ENCODE measurements at regions not wholly inside any gene's neighbourhood (a gene's known extent, or its start where the extent isn't known, plus 50 kb on each side); places are given as distances from the start of the nearest gene placed in this dataset.
A peak's percentile ranks its signal among the peaks of the same experiment; 100 is the strongest.

DNA sequence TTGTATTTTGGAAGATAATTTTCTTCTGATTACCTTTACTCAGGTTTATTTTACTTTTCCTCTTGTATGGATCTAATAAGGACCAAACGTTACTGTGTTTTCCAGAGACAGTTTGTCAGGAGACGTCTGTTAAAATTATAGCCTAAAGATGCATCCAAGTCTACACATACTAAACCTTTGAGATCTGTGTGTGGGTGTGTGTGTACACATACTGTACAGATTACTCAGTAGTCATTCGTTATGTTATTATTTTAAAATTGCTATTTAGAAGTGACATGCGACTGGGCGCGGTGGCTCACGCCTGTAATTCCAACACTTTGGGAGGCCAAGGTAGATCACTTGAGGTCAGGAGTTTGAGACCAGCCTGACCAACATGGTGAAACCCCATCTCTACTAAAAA, 51.6 kb upstream of the CNTLN start:
- H3K27ac Mint-ChIP-seq (ENCODE audit: unreplicated experiment), result no peak overlapping the region
- H3K9me3 Mint-ChIP-seq (ENCODE audit: low read depth), result no peaks in the 10 kb centered on the region
- H3K27me3 Mint-ChIP-seq (ENCODE audit: low read depth), result no peaks in the 10 kb centered on the region
- DNase-seq (ENCODE audit: low spot score), result no peak
- TF ChIP-seq, protein P1, sequence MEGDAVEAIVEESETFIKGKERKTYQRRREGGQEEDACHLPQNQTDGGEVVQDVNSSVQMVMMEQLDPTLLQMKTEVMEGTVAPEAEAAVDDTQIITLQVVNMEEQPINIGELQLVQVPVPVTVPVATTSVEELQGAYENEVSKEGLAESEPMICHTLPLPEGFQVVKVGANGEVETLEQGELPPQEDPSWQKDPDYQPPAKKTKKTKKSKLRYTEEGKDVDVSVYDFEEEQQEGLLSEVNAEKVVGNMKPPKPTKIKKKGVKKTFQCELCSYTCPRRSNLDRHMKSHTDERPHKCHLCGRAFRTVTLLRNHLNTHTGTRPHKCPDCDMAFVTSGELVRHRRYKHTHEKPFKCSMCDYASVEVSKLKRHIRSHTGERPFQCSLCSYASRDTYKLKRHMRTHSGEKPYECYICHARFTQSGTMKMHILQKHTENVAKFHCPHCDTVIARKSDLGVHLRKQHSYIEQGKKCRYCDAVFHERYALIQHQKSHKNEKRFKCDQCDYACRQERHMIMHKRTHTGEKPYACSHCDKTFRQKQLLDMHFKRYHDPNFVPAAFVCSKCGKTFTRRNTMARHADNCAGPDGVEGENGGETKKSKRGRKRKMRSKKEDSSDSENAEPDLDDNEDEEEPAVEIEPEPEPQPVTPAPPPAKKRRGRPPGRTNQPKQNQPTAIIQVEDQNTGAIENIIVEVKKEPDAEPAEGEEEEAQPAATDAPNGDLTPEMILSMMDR (IDR thresholded peaks at IDR 0.05), result no peak
- no peak overlapping the region for H3K4me3 Mint-ChIP-seq (ENCODE audit: unreplicated experiment)
- H3K36me3 Mint-ChIP-seq (ENCODE audit: low read depth), result no peaks in the 10 kb centered on the region
- H3K4me1 Mint-ChIP-seq (ENCODE audit: low read depth), result peaks cover 6% of the 10 kb centered on the region

DNA sequence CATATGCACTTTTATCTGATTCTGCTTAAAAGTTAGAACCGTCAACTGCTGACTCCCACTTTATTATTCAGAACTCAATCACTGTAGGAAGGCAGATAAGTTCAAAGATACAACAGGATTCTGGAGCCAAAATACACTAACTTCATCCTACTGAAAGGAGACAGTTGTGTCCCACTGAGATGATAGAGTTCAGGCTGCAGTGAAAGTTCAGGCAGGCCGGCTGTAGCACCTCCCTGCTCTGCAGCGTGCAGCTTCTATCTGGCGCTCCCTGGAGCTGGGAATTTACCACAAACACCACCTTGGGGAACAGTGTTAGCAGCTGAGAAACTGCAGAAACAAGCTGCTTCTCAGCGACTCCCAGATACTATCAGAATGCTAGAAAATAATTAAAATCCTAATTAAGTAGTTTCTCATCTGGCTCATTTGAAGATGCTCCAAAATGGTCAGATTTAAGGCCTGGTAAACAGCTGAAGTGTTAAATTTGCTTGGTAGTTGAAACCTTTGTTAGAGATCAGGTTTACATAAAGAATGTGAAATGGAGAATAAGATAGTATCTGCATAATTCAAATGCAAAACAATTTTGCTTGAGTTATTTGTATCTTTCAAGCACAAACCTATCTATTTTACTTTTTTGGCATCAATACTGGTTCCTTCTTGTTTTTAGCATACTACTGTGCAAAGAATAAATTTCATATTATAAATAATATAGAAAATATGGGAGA, 52.3 kb upstream of the CNTLN start:
- Mint-ChIP-seq H3K27me3 (ENCODE audit: low read depth) (no peaks in the 10 kb centered on the region), H3K4me1 (ENCODE audit: low read depth) (peaks cover 6% of the 10 kb centered on the region), H3K27ac (ENCODE audit: unreplicated experiment) (no peak overlapping the region), H3K4me3 (ENCODE audit: unreplicated experiment) (no peak overlapping the region), H3K36me3 (ENCODE audit: low read depth) (no peaks in the 10 kb centered on the region), H3K9me3 (ENCODE audit: low read depth) (no peaks in the 10 kb centered on the region)
- DNase-seq (ENCODE audit: low spot score), result no peak
- TF ChIP-seq, protein P1 (IDR thresholded peaks at IDR 0.05), result peak; percentile 38

DNA sequence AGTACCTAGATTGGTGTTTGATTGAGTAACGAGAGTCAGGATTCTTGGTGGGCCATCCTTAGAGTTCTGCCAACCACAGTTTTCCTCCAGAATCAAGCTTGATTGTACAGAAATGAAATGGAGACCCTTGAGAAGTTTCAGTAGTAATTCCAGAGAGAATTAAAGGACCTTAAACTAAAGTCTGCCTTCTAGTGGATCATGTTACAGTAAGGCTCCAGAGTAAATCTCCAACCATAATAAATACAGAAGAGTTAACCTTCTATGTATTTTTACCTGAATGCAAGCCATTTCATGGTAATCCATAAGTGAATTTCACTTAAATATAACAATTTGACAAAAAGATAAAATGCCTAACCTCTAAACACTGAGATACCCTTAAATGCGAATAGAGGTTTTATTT, 53.0 kb upstream of the CNTLN start:
- H3K27ac Mint-ChIP-seq (ENCODE audit: unreplicated experiment), result no peak overlapping the region
- peaks cover 6% of the 10 kb centered on the region for H3K4me1 Mint-ChIP-seq (ENCODE audit: low read depth)
- TF ChIP-seq, protein P1 (IDR thresholded peaks at IDR 0.05), result no peak
- no peak for DNase-seq (ENCODE audit: low spot score)
- no peaks in the 10 kb centered on the region for H3K9me3 Mint-ChIP-seq (ENCODE audit: low read depth)
- no peaks in the 10 kb centered on the region for H3K27me3 Mint-ChIP-seq (ENCODE audit: low read depth)
- no peak overlapping the region for H3K4me3 Mint-ChIP-seq (ENCODE audit: unreplicated experiment)
- H3K36me3 Mint-ChIP-seq (ENCODE audit: low read depth), result no peaks in the 10 kb centered on the region

DNA sequence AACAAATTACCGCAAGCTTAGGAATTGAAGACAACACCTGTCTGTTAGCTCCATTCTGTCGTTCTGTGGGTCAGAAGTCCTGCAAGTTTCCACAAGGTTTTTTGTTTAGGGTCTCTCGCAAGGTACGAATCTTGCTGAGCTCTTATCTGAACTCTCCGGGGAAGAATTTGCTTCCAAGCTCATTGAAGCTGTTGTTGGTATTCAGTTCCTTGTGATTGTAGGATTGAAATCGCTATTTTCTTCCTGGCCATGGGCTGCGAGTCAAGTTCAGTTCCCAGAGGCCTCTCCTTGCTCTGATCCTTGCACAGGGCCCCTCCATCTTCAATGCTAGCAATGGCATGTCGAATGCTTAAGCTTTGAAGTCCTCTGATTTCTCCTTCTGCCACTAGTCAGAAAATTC, 53.5 kb upstream of the CNTLN start:
- TF ChIP-seq, protein P1 (IDR thresholded peaks at IDR 0.05), result no peak
- Mint-ChIP-seq H3K4me3 (ENCODE audit: unreplicated experiment) (no peak overlapping the region), H3K36me3 (ENCODE audit: low read depth) (no peaks in the 10 kb centered on the region), H3K9me3 (ENCODE audit: low read depth) (no peaks in the 10 kb centered on the region), H3K4me1 (ENCODE audit: low read depth) (peaks cover 6% of the 10 kb centered on the region), H3K27me3 (ENCODE audit: low read depth) (no peaks in the 10 kb centered on the region), H3K27ac (ENCODE audit: unreplicated experiment) (no peak overlapping the region)
- DNase-seq (ENCODE audit: low spot score), result no peak

DNA sequence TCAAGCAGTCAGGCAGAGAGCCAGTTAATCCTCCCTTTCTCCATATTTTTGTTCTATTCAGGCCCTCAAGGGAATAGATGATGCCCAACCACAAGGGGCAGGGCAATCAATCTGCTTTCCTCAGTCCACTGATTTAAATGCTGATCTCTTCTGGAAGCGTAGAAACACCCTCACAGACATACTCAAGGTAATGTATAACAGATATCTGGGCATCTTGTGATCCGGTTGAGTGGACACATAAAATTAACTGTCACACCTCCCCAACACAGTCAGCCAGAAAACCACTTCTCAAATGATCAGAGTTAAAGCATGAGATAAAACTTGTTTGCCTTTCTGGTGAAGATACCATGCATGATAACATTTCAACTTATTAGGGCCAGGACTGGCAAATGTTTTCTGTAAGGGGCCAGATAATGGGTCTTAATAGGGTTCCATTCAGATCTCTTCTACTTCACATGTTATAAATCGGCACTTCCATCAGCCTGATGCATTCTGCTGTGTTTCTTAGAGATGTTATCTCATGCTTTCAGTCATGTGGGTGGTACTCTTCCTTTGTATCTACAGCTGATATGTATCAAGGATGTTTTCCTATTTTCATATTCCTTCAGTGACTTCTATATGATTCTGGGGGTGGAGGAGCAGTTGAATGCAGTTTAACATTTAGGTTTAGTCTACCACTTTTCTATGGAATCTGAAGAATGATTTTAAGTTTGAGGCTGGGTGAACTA, 58.9 kb upstream of the CNTLN start:
- no peak overlapping the region for H3K4me3 Mint-ChIP-seq (ENCODE audit: unreplicated experiment)
- H3K27ac Mint-ChIP-seq (ENCODE audit: unreplicated experiment), result no peak overlapping the region
- no peaks in the 10 kb centered on the region for H3K36me3 Mint-ChIP-seq (ENCODE audit: low read depth)
- H3K27me3 Mint-ChIP-seq (ENCODE audit: low read depth), result no peaks in the 10 kb centered on the region
- DNase-seq (ENCODE audit: low spot score), result no peak
- TF ChIP-seq, protein P1 (IDR thresholded peaks at IDR 0.05), result no peak
- H3K9me3 Mint-ChIP-seq (ENCODE audit: low read depth), result no peaks in the 10 kb centered on the region
- H3K4me1 Mint-ChIP-seq (ENCODE audit: low read depth), result no peaks in the 10 kb centered on the region
